A673 (cell line): ENCODE measurements at regions not wholly inside any gene's neighbourhood (a gene's known extent, or its start where the extent isn't known, plus 50 kb on each side); places are given as distances from the start of the nearest gene placed in this dataset.

ENCODE experiments used
- BruUV-seq: library from RNA; stranded (reverse); fragments of 400-500 nt; replicated peaks from 2 replicates; lab custom pipeline; 2021; lab: Mats Ljungman, UMichigan
- CTCF ChIA-PET: fragments of 300-600 bp; sonication (Branson Sonifier 250); formaldehyde crosslinking; loops from one replicate; lab custom pipeline; 2022; ENCODE audit warnings: antibody characterized with exemption; lab: Charles Lee
- POLR2A ChIA-PET: fragments of 300-600 bp; sonication (Branson Sonifier 250); formaldehyde crosslinking; loops from one replicate; lab custom pipeline; 2022; ENCODE audit warnings: antibody characterized with exemption; ENCODE audit not compliant: low non-redundant PET; lab: Charles Lee
- DNase-seq: peaks from one replicate; pipeline ENCODE4 v3.0.0-alpha.2; 2015; ENCODE audit warnings: low spot score
- H3K27ac ChIP-seq: fragments of 200-600 bp; sonication (generic); 2 replicates; pipeline ENCODE4 v1.5.1; 2016; ENCODE audit warnings: mixed run types, low read depth, mild to moderate bottlenecking, mixed read lengths, antibody characterized with exemption, low read length; ENCODE audit not compliant: poor library complexity, severe bottlenecking
- H3K27me3 ChIP-seq: fragments of 200-600 bp; sonication (generic); replicated peaks from 2 replicates; pipeline ENCODE4 v1.6.1; 2017; ENCODE audit warnings: mixed run types, low read depth, mild to moderate bottlenecking, mixed read lengths, antibody characterized with exemption, low read length; ENCODE audit not compliant: insufficient read depth, poor library complexity
- H3K36me3 ChIP-seq: fragments of 200-600 bp; sonication (generic); 2 replicates; pipeline ENCODE4 v1.6.1; 2016; ENCODE audit warnings: mixed run types, mild to moderate bottlenecking, mixed read lengths, antibody characterized with exemption, low read length; ENCODE audit not compliant: insufficient read depth, poor library complexity, severe bottlenecking
- H3K4me1 ChIP-seq: fragments of 200-600 bp; sonication (generic); 2 replicates; pipeline ENCODE4 v1.6.1; 2017; ENCODE audit warnings: mixed run types, mild to moderate bottlenecking, mixed read lengths, antibody characterized with exemption, low read length; ENCODE audit not compliant: insufficient read depth, poor library complexity, severe bottlenecking
- H3K4me3 ChIP-seq: fragments of 200-600 bp; sonication (generic); 2 replicates; pipeline ENCODE4 v1.5.1; 2016; ENCODE audit warnings: low read depth, mixed run types, mild to moderate bottlenecking, mixed read lengths, low read length; ENCODE audit not compliant: poor library complexity, severe bottlenecking
- H3K9me3 ChIP-seq: fragments of 200-600 bp; sonication (generic); 2 replicates; pipeline ENCODE4 v1.6.1; 2016; ENCODE audit warnings: mixed run types, low read depth, mild to moderate bottlenecking, mixed read lengths, antibody characterized with exemption, low read length; ENCODE audit not compliant: poor library complexity, severe bottlenecking
- EZH2 ChIP-seq: fragments of 200-600 bp; sonication (generic); IDR thresholded peaks from 2 replicates; pipeline ENCODE4 v1.6.1; 2017; ENCODE audit warnings: borderline replicate concordance, low read depth, mild to moderate bottlenecking, mixed read lengths, antibody characterized with exemption, low read length; ENCODE audit not compliant: poor library complexity, severe bottlenecking
- intact Hi-C: fragments of 100-400 bp; cut with micrococcal nuclease; formaldehyde crosslinking; loops from one replicate; pipeline ENCODE4 v1.10.0; 2022; ENCODE audit not compliant: unreplicated experiment
- TF ChIP-seq, protein P1 (sequence below): fragments of 300-800, 200-600 bp; sonication (generic); conservative IDR thresholded peaks from 2 replicates; pipeline ENCODE4 v1.5.1; 2017; ENCODE audit warnings: low read depth, mild to moderate bottlenecking, antibody characterized with exemption, low read length, moderate library complexity, mixed read lengths

DNA sequence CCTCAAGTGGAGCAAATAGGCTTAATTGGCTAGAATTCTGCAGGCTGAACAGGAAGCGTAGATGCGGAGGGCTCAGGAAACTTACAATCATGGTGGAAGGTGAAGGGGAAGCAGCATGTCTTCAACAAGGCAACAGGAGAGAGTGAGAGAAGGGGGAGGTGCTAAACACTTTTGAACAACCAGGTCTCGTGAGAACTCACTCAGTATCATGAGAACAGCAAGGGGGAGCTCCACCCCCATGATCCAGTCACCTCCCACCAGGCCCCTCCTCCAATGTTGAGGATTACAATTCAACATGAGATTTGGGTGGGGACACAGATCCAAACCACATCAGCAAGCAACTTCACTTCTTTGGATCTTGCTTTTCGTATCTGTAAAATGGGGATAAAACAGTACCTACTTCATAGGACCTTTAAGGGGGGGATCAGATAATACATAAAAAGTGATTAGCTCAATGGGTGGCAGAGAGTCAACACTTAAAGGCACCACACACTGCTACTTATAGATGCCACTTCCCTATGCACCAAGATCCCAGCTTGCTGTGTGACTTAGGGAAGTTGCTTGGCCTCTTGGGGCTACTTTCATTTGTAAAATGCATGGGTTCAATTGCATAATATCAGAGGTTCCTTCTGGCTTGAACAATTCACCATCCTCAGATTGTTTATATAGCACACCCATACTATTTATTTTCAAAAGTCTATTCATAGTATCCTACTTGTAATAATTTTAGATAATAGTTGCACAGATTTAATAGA lies 184.8 kb upstream of the RPH3A start:
- ChIA-PET CTCF (no interaction called here), POLR2A (no interaction called here)
- Histone ChIP-seq H3K4me3 (no peak overlapping the region), H3K27me3 (no peaks in the 10 kb centered on the region), H3K36me3 (no peaks in the 10 kb centered on the region), H3K27ac (no peak overlapping the region), H3K4me1 (no peaks in the 10 kb centered on the region), H3K9me3 (no peaks in the 10 kb centered on the region)
- DNase-seq, result peak; percentile 10
- intact Hi-C loops, result no loop called here
- no TSS peak for BruUV-seq
- TF ChIP-seq, protein P1, sequence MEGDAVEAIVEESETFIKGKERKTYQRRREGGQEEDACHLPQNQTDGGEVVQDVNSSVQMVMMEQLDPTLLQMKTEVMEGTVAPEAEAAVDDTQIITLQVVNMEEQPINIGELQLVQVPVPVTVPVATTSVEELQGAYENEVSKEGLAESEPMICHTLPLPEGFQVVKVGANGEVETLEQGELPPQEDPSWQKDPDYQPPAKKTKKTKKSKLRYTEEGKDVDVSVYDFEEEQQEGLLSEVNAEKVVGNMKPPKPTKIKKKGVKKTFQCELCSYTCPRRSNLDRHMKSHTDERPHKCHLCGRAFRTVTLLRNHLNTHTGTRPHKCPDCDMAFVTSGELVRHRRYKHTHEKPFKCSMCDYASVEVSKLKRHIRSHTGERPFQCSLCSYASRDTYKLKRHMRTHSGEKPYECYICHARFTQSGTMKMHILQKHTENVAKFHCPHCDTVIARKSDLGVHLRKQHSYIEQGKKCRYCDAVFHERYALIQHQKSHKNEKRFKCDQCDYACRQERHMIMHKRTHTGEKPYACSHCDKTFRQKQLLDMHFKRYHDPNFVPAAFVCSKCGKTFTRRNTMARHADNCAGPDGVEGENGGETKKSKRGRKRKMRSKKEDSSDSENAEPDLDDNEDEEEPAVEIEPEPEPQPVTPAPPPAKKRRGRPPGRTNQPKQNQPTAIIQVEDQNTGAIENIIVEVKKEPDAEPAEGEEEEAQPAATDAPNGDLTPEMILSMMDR, result no peak
- no peak for TF ChIP-seq EZH2

DNA sequence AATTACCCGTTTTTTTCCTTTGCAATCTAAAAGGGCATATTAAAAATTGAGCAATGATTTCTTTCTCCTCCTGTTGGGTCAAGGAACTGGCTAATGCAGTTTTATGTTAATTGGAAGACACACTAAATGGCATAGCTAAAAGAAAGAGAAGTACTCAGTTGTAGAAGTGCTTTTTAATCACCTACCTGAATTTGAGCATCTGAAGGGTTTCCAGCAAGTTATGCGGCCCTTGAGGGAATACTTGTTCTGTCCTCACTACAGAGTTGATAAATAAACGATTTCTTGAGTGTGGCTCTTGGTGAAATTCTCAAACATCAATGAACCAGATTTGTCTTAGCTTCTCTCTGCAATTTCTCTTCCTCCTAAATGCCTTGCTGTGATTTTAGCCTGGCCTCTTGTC lies 184.1 kb upstream of the RPH3A start:
- BruUV-seq, result no TSS peak
- Histone ChIP-seq H3K36me3 (no peaks in the 10 kb centered on the region), H3K9me3 (no peaks in the 10 kb centered on the region), H3K27ac (no peak overlapping the region), H3K27me3 (no peaks in the 10 kb centered on the region), H3K4me3 (no peak overlapping the region), H3K4me1 (no peaks in the 10 kb centered on the region)
- ChIA-PET CTCF (no interaction called here), POLR2A (no interaction called here)
- no peak for DNase-seq
- TF ChIP-seq, protein P1, result no peak
- no peak for TF ChIP-seq EZH2
- intact Hi-C loops, result no loop called here

DNA sequence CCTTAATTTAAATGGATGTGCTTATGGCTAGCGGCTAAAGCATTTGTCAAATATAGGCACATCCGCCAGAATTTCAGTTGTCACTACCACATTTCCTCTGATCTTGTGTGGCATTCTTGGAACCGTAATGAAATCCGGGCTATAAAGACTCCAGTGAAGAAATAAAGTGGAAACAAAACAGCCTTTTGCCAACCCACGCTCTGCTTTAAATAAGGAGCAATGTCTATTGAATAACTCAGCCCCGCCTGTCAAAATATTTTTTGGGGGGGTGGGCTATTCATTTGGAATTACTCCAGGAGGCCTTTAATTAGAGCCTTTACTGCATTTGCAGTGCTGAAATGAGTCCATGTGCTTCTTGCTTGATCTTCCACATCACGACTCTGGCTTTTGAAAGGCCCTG lies 179.6 kb upstream of the RPH3A start:
- Histone ChIP-seq H3K27me3 (no peaks in the 10 kb centered on the region), H3K4me1 (no peaks in the 10 kb centered on the region), H3K36me3 (no peaks in the 10 kb centered on the region), H3K9me3 (no peaks in the 10 kb centered on the region), H3K27ac (no peak overlapping the region), H3K4me3 (no peak overlapping the region)
- TF ChIP-seq EZH2, result no peak
- TF ChIP-seq, protein P1, result no peak
- DNase-seq, result no peak
- BruUV-seq, result no TSS peak
- CTCF ChIA-PET, result no interaction called here
- POLR2A ChIA-PET, result no interaction called here
- intact Hi-C loops, result no loop called here
